ENCODE measurements at regions not wholly inside any gene's neighbourhood (a gene's known extent, or its start where the extent isn't known, plus 50 kb on each side); places are given as distances from the start of the nearest gene placed in this dataset.

GRCh38 chr20:4076671-4077070, 61.3 kb upstream of the RNF24 start:
- no peak overlapping the region for H3K4me2 ChIP-seq (ENCODE audit: low read depth, low read length)
- TF ChIP-seq EZH2phosphoT487 (IDR thresholded peaks at IDR 0.05; ENCODE audit: low read length) = no peak
- TF ChIP-seq EZH2 (optimal IDR thresholded peaks at IDR 0.05; ENCODE audit: low read depth, low read length) = no peak
- TF ChIP-seq CTCF (IDR thresholded peaks at IDR 0.05; ENCODE audit: low read length) = no peak
- H3K27ac ChIP-seq (ENCODE audit: low read length) = no peak overlapping the region
- no peaks in the 10 kb centered on the region for H3F3A ChIP-seq (ENCODE audit: insufficient read depth, low read length)
- DNase-seq = no peak
- no peaks in the 10 kb centered on the region for H3K36me3 ChIP-seq (replicated peaks; ENCODE audit: insufficient read depth, low read length)
- no peaks in the 10 kb centered on the region for H3K9me3 ChIP-seq (replicated peaks; ENCODE audit: insufficient read depth, low read length)
- H3K79me2 ChIP-seq (ENCODE audit: low read length) = no peaks in the 10 kb centered on the region
- H3K4me3 ChIP-seq (ENCODE audit: low read length) = no peak overlapping the region
- H2AFZ ChIP-seq (ENCODE audit: low read length) = no peak overlapping the region
- H3K27me3 ChIP-seq (replicated peaks; ENCODE audit: insufficient read depth, low read length) = no peaks in the 10 kb centered on the region
- no peaks in the 10 kb centered on the region for H3K9me2 ChIP-seq (replicated peaks; ENCODE audit: insufficient read depth, low read length)
- H3K4me1 ChIP-seq (ENCODE audit: low read length) = peaks cover 11% of the 10 kb centered on the region
- no peak overlapping the region for H3K9ac ChIP-seq (ENCODE audit: low read length)
- H4K20me1 ChIP-seq (ENCODE audit: insufficient read depth, low read length) = no peaks in the 10 kb centered on the region

- H4K20me1 ChIP-seq (ENCODE audit: insufficient read depth, low read length) = no peaks in the 10 kb centered on the region
- H3F3A ChIP-seq (ENCODE audit: insufficient read depth, low read length) = no peaks in the 10 kb centered on the region
- H3K4me1 ChIP-seq (ENCODE audit: low read length) = peaks cover 7% of the 10 kb centered on the region
- H3K27ac ChIP-seq (ENCODE audit: low read length) = no peak overlapping the region
- H3K79me2 ChIP-seq (ENCODE audit: low read length) = no peaks in the 10 kb centered on the region
- no peaks in the 10 kb centered on the region for H3K9me2 ChIP-seq (replicated peaks; ENCODE audit: insufficient read depth, low read length)
- TF ChIP-seq EZH2phosphoT487 (IDR thresholded peaks at IDR 0.05; ENCODE audit: low read length) = no peak
- TF ChIP-seq EZH2 (optimal IDR thresholded peaks at IDR 0.05; ENCODE audit: low read depth, low read length) = no peak
- H3K36me3 ChIP-seq (replicated peaks; ENCODE audit: insufficient read depth, low read length) = no peaks in the 10 kb centered on the region
- H3K9me3 ChIP-seq (replicated peaks; ENCODE audit: insufficient read depth, low read length) = no peaks in the 10 kb centered on the region
- no peak overlapping the region for H3K4me2 ChIP-seq (ENCODE audit: low read depth, low read length)
- no peak overlapping the region for H2AFZ ChIP-seq (ENCODE audit: low read length)
- DNase-seq = no peak
- no peak overlapping the region for H3K9ac ChIP-seq (ENCODE audit: low read length)
- H3K27me3 ChIP-seq (replicated peaks; ENCODE audit: insufficient read depth, low read length) = no peaks in the 10 kb centered on the region
- no peak overlapping the region for H3K4me3 ChIP-seq (ENCODE audit: low read length)
Measured at GRCh38 chr20:4076033-4076432, 60.7 kb upstream of the RNF24 start.

GRCh38 chr20:4074877-4075455, 59.6 kb upstream of the RNF24 start:
- no peak overlapping the region for H3K4me2 ChIP-seq (ENCODE audit: low read depth, low read length)

More at GRCh38 chr20:4074877-4075455, 59.6 kb upstream of the RNF24 start:
- Histone ChIP-seq H3K9ac (ENCODE audit: low read length) (no peak overlapping the region), H3K36me3 (replicated peaks; ENCODE audit: insufficient read depth, low read length) (no peaks in the 10 kb centered on the region), H3K27me3 (replicated peaks; ENCODE audit: insufficient read depth, low read length) (no peaks in the 10 kb centered on the region), H3K4me3 (ENCODE audit: low read length) (no peak overlapping the region), H2AFZ (ENCODE audit: low read length) (no peak overlapping the region), H3K9me2 (replicated peaks; ENCODE audit: insufficient read depth, low read length) (no peaks in the 10 kb centered on the region), H4K20me1 (ENCODE audit: insufficient read depth, low read length) (no peaks in the 10 kb centered on the region), H3F3A (ENCODE audit: insufficient read depth, low read length) (no peaks in the 10 kb centered on the region), H3K27ac (ENCODE audit: low read length) (no peak overlapping the region), H3K4me1 (ENCODE audit: low read length) (peaks cover 7% of the 10 kb centered on the region), H3K9me3 (replicated peaks; ENCODE audit: insufficient read depth, low read length) (no peaks in the 10 kb centered on the region), H3K79me2 (ENCODE audit: low read length) (no peaks in the 10 kb centered on the region)
- no peak for TF ChIP-seq EZH2 (optimal IDR thresholded peaks at IDR 0.05; ENCODE audit: low read depth, low read length)
- TF ChIP-seq EZH2phosphoT487 (IDR thresholded peaks at IDR 0.05; ENCODE audit: low read length) = no peak
- no peak for TF ChIP-seq CTCF (IDR thresholded peaks at IDR 0.05; ENCODE audit: low read length)
- DNase-seq = no peak

Data from MM.1S (cell line).